ENCODE measurements at regions not wholly inside any gene's neighbourhood (a gene's known extent, or its start where the extent isn't known, plus 50 kb on each side); places are given as distances from the start of the nearest gene placed in this dataset.

- no peaks in the 10 kb centered on the region for H3K36me3 Mint-ChIP-seq (ENCODE audit: insufficient read depth, unreplicated experiment)
- H3K4me3 Mint-ChIP-seq (ENCODE audit: unreplicated experiment), result no peak overlapping the region
- no peak overlapping the region for H3K27ac Mint-ChIP-seq (ENCODE audit: low read depth, unreplicated experiment)
- ChIA-PET POLR2A (no interaction called here), CTCF (no interaction called here)
- BruUV-seq (replicated peaks), result no TSS peak
- H3K27me3 Mint-ChIP-seq (ENCODE audit: insufficient read depth, unreplicated experiment), result no peaks in the 10 kb centered on the region
- no peak for DNase-seq (ENCODE audit: unreplicated experiment)
- intact Hi-C loops (cut with micrococcal nuclease), result no loop called here
- H3K9me3 Mint-ChIP-seq (ENCODE audit: unreplicated experiment), result no peaks in the 10 kb centered on the region
- TF ChIP-seq, protein P1, sequence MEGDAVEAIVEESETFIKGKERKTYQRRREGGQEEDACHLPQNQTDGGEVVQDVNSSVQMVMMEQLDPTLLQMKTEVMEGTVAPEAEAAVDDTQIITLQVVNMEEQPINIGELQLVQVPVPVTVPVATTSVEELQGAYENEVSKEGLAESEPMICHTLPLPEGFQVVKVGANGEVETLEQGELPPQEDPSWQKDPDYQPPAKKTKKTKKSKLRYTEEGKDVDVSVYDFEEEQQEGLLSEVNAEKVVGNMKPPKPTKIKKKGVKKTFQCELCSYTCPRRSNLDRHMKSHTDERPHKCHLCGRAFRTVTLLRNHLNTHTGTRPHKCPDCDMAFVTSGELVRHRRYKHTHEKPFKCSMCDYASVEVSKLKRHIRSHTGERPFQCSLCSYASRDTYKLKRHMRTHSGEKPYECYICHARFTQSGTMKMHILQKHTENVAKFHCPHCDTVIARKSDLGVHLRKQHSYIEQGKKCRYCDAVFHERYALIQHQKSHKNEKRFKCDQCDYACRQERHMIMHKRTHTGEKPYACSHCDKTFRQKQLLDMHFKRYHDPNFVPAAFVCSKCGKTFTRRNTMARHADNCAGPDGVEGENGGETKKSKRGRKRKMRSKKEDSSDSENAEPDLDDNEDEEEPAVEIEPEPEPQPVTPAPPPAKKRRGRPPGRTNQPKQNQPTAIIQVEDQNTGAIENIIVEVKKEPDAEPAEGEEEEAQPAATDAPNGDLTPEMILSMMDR (IDR thresholded peaks at IDR 0.05; ENCODE audit: unreplicated experiment), result no peak
- peaks cover 7% of the 10 kb centered on the region for H3K4me1 Mint-ChIP-seq (ENCODE audit: insufficient read depth, unreplicated experiment)
Observed at GRCh38 chr3:90031121-90031520, 923.7 kb downstream of the EPHA3 start.

- BruUV-seq (replicated peaks), result no TSS peak
- ChIA-PET POLR2A (interaction anchor here (0.5 kb wide), 1 partner anchor 608 kb away, joined by 4 read pairs; no protein-coding TSS in a partner anchor), CTCF (interaction anchor here (0.7 to 1.8 kb wide), 2 partner anchors 58 to 998 kb away, joined by 3 to 9 read pairs; no protein-coding TSS in a partner anchor)
- H3K36me3 Mint-ChIP-seq (ENCODE audit: insufficient read depth, unreplicated experiment), result no peaks in the 10 kb centered on the region
- no peak overlapping the region for H3K4me3 Mint-ChIP-seq (ENCODE audit: unreplicated experiment)
- H3K9me3 Mint-ChIP-seq (ENCODE audit: unreplicated experiment), result no peaks in the 10 kb centered on the region
- peaks cover 7% of the 10 kb centered on the region for H3K4me1 Mint-ChIP-seq (ENCODE audit: insufficient read depth, unreplicated experiment)
- TF ChIP-seq, protein P1 (IDR thresholded peaks at IDR 0.05; ENCODE audit: unreplicated experiment), result no peak
- intact Hi-C loops (cut with micrococcal nuclease), result no loop called here
- no peak overlapping the region for H3K27ac Mint-ChIP-seq (ENCODE audit: low read depth, unreplicated experiment)
- no peak for DNase-seq (ENCODE audit: unreplicated experiment)
- no peaks in the 10 kb centered on the region for H3K27me3 Mint-ChIP-seq (ENCODE audit: insufficient read depth, unreplicated experiment)
Observed at GRCh38 chr3:90032980-90033641, 925.7 kb downstream of the EPHA3 start.

DNA sequence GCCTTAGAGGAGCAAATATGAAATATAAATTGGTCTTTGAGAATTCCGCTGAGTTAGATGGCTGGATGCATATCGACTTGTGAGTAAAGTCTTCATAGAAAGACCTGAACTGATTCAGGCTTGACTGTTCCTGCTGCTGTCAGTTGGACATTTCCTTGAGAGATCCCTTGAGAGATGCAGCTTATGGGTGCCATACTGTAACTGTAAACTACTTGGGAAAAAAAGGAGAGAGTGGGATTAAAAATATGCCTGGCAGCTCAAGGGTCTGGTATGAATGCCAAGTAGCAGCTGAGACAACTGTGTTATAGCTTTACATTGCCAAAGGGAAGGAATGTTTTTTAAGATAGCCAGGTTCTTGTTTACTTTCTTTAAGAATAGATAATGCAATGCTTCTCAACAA, 926.6 kb downstream of the EPHA3 start:
- ChIA-PET CTCF (interaction anchor here (1.8 kb wide), 1 partner anchor 58 kb away, joined by 9 read pairs; no protein-coding TSS in a partner anchor), POLR2A (interaction anchor here (0.6 kb wide), 1 partner anchor 784 kb away, joined by 3 read pairs; no protein-coding TSS in a partner anchor)
- no peak overlapping the region for H3K27ac Mint-ChIP-seq (ENCODE audit: low read depth, unreplicated experiment)
- no peak overlapping the region for H3K4me3 Mint-ChIP-seq (ENCODE audit: unreplicated experiment)
- no peak for DNase-seq (ENCODE audit: unreplicated experiment)
- no peaks in the 10 kb centered on the region for H3K9me3 Mint-ChIP-seq (ENCODE audit: unreplicated experiment)
- TF ChIP-seq, protein P1 (IDR thresholded peaks at IDR 0.05; ENCODE audit: unreplicated experiment), result no peak
- intact Hi-C loops (cut with micrococcal nuclease), result no loop called here
- peaks cover 7% of the 10 kb centered on the region for H3K4me1 Mint-ChIP-seq (ENCODE audit: insufficient read depth, unreplicated experiment)
- BruUV-seq (replicated peaks), result no TSS peak
- no peaks in the 10 kb centered on the region for H3K27me3 Mint-ChIP-seq (ENCODE audit: insufficient read depth, unreplicated experiment)
- no peaks in the 10 kb centered on the region for H3K36me3 Mint-ChIP-seq (ENCODE audit: insufficient read depth, unreplicated experiment)

DNA sequence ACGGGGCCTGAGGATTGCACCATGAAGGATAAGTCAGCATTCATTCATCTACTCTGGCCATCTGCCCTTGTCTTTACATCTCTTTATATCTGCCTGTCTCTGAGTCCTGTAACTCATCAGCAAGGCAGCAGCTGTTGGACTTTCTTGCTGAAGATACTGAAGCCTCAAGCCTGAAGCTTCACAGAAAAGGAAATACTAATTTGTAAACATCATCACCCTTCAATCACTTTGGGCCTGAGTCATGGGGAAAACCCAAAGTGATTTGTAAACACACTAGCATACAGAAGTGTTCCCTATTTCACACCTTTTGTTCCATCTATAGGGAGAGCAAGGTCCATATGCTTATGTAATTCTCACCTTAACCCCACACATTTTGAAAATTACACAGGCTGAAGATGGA, 928.2 kb downstream of the EPHA3 start:
- DNase-seq (ENCODE audit: unreplicated experiment), result peak; percentile 29

More for the DNA sequence above, 928.2 kb downstream of the EPHA3 start:
- CTCF ChIA-PET, result interaction anchor here (0.6 to 1.3 kb wide), 2 partner anchors 56 to 68 kb away, joined by 3 read pairs; no protein-coding TSS in a partner anchor
- Mint-ChIP-seq H3K4me3 (ENCODE audit: unreplicated experiment) (no peak overlapping the region), H3K9me3 (ENCODE audit: unreplicated experiment) (no peaks in the 10 kb centered on the region), H3K27ac (ENCODE audit: low read depth, unreplicated experiment) (no peak overlapping the region), H3K36me3 (ENCODE audit: insufficient read depth, unreplicated experiment) (no peaks in the 10 kb centered on the region), H3K4me1 (ENCODE audit: insufficient read depth, unreplicated experiment) (peaks cover 7% of the 10 kb centered on the region), H3K27me3 (ENCODE audit: insufficient read depth, unreplicated experiment) (no peaks in the 10 kb centered on the region)
- intact Hi-C loops (cut with micrococcal nuclease), result no loop called here
- BruUV-seq (replicated peaks), result no TSS peak
- TF ChIP-seq, protein P1 (IDR thresholded peaks at IDR 0.05; ENCODE audit: unreplicated experiment), result no peak
- POLR2A ChIA-PET, result interaction anchor here (0.7 kb wide), 1 partner anchor 72 kb away, joined by 3 read pairs; no protein-coding TSS in a partner anchor
